Neural progenitor cell (in vitro differentiated cells): ENCODE measurements at regions not wholly inside any gene's neighbourhood (a gene's known extent, or its start where the extent isn't known, plus 50 kb on each side); places are given as distances from the start of the nearest gene placed in this dataset.

Experiments used
- DNase-seq: peaks from one replicate; pipeline ENCODE4 v3.0.0-alpha.2; 2016; ENCODE audit warnings: low spot score
- H2AFZ ChIP-seq: fragments of 200-600 bp; sonication (generic); replicated peaks from 2 replicates; pipeline ENCODE4 v1.6.1; 2016; ENCODE audit warnings: antibody characterized with exemption
- H3F3A ChIP-seq: fragments of 200-600 bp; sonication (generic); 2 replicates; pipeline ENCODE4 v1.6.1; 2016; ENCODE audit warnings: antibody characterized with exemption, low read depth
- H3K27ac ChIP-seq: fragments of 200-600 bp; sonication (generic); 2 replicates; pipeline ENCODE4 v1.5.1; 2016; ENCODE audit warnings: mild to moderate bottlenecking
- H3K27me3 ChIP-seq: fragments of 200-600 bp; sonication (generic); 2 replicates; pipeline ENCODE4 v1.6.1; 2016; ENCODE audit warnings: mild to moderate bottlenecking, moderate library complexity
- H3K36me3 ChIP-seq: fragments of 200-600 bp; sonication (generic); 2 replicates; pipeline ENCODE4 v1.5.1; 2016
- H3K4me1 ChIP-seq: fragments of 200-600 bp; sonication (generic); 2 replicates; pipeline ENCODE4 v1.6.1; 2016; ENCODE audit warnings: mixed run types
- H3K4me2 ChIP-seq: fragments of 200-600 bp; sonication (generic); 2 replicates; pipeline ENCODE4 v1.6.1; 2016
- H3K4me3 ChIP-seq: fragments of 200-600 bp; sonication (generic); 2 replicates; pipeline ENCODE4 v1.5.1; 2016
- H3K79me2 ChIP-seq: fragments of 200-600 bp; sonication (generic); 2 replicates; pipeline ENCODE4 v1.6.1; 2016; ENCODE audit warnings: low read depth
- H3K9ac ChIP-seq: fragments of 200-600 bp; sonication (generic); 2 replicates; pipeline ENCODE4 v1.6.1; 2016
- H3K9me3 ChIP-seq: fragments of 200-600 bp; sonication (generic); 2 replicates; pipeline ENCODE4 v1.5.1; 2016; ENCODE audit warnings: low read depth
- H4K20me1 ChIP-seq: fragments of 200-600 bp; sonication (generic); 2 replicates; pipeline ENCODE4 v1.6.1; 2016; ENCODE audit warnings: low read depth
- H3K27ac Mint-ChIP-seq: 3 replicates; pipeline ENCODE4 v1.8.0; 2021; ENCODE audit warnings: mixed read lengths
- H3K27me3 Mint-ChIP-seq: 2 replicates; pipeline ENCODE4 v1.8.0; 2022; ENCODE audit warnings: low read depth, mild to moderate bottlenecking, inconsistent platforms, moderate library complexity, mixed read lengths; ENCODE audit not compliant: insufficient read depth
- H3K36me3 Mint-ChIP-seq: 3 replicates; pipeline ENCODE4 v1.8.0; 2021; ENCODE audit warnings: mixed read lengths
- H3K4me1 Mint-ChIP-seq: 3 replicates; pipeline ENCODE4 v1.8.0; 2021; ENCODE audit warnings: mixed read lengths
- H3K4me3 Mint-ChIP-seq: 3 replicates; pipeline ENCODE4 v1.8.0; 2021; ENCODE audit warnings: mild to moderate bottlenecking, moderate library complexity, mixed read lengths
- H3K9me3 Mint-ChIP-seq: 3 replicates; pipeline ENCODE4 v1.8.0; 2020; ENCODE audit warnings: mixed read lengths
- EZH2 ChIP-seq: fragments of 200-600 bp; sonication (generic); IDR thresholded peaks from 2 replicates; pipeline ENCODE4 v1.6.1; 2017; ENCODE audit warnings: antibody characterized with exemption, mild to moderate bottlenecking, moderate library complexity
- EZH2phosphoT487 ChIP-seq: fragments of 200-600 bp; sonication (generic); IDR thresholded peaks from 2 replicates; pipeline ENCODE4 v1.6.1; 2017; ENCODE audit warnings: antibody characterized with exemption
- TF ChIP-seq, protein P1 (sequence below): fragments of 200-600 bp; sonication (generic); IDR thresholded peaks from 2 replicates; pipeline ENCODE4 v1.5.1; 2017; ENCODE audit warnings: antibody characterized with exemption, mild to moderate bottlenecking

GRCh38 chr3:189500299-189500698 is 130.9 kb upstream of the TP63 start:
- no peaks in the 10 kb centered on the region for H3K27me3 ChIP-seq
- H3K4me1 ChIP-seq, result no peaks in the 10 kb centered on the region
- no peaks in the 10 kb centered on the region for H4K20me1 ChIP-seq
- no peak overlapping the region for H2AFZ ChIP-seq
- H3K27ac Mint-ChIP-seq, result no peak overlapping the region
- no peaks in the 10 kb centered on the region for H3K79me2 ChIP-seq
- TF ChIP-seq EZH2 (no peak), EZH2phosphoT487 (no peak)
- TF ChIP-seq, protein P1, sequence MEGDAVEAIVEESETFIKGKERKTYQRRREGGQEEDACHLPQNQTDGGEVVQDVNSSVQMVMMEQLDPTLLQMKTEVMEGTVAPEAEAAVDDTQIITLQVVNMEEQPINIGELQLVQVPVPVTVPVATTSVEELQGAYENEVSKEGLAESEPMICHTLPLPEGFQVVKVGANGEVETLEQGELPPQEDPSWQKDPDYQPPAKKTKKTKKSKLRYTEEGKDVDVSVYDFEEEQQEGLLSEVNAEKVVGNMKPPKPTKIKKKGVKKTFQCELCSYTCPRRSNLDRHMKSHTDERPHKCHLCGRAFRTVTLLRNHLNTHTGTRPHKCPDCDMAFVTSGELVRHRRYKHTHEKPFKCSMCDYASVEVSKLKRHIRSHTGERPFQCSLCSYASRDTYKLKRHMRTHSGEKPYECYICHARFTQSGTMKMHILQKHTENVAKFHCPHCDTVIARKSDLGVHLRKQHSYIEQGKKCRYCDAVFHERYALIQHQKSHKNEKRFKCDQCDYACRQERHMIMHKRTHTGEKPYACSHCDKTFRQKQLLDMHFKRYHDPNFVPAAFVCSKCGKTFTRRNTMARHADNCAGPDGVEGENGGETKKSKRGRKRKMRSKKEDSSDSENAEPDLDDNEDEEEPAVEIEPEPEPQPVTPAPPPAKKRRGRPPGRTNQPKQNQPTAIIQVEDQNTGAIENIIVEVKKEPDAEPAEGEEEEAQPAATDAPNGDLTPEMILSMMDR, result no peak
- no peak overlapping the region for H3K4me3 ChIP-seq
- H3K4me1 Mint-ChIP-seq, result no peaks in the 10 kb centered on the region
- no peak overlapping the region for H3K4me2 ChIP-seq
- no peak overlapping the region for H3K27ac ChIP-seq
- no peak for DNase-seq
- no peaks in the 10 kb centered on the region for H3K36me3 ChIP-seq
- no peak overlapping the region for H3K9ac ChIP-seq
- H3K4me3 Mint-ChIP-seq, result no peak overlapping the region
- H3K9me3 Mint-ChIP-seq, result no peaks in the 10 kb centered on the region
- no peaks in the 10 kb centered on the region for H3F3A ChIP-seq
- H3K27me3 Mint-ChIP-seq, result peaks cover 4% of the 10 kb centered on the region
- no peaks in the 10 kb centered on the region for H3K36me3 Mint-ChIP-seq
- no peaks in the 10 kb centered on the region for H3K9me3 ChIP-seq

GRCh38 chr3:189500798-189501495 is 130.2 kb upstream of the TP63 start:
- TF ChIP-seq, protein P1, result no peak
- no peak for TF ChIP-seq EZH2
- TF ChIP-seq EZH2phosphoT487, result no peak
- H3K27ac ChIP-seq, result no peak overlapping the region
- Mint-ChIP-seq H3K27me3 (peaks cover 3% of the 10 kb centered on the region), H3K4me3 (no peak overlapping the region), H3K36me3 (no peaks in the 10 kb centered on the region), H3K4me1 (no peaks in the 10 kb centered on the region), H3K9me3 (no peaks in the 10 kb centered on the region), H3K27ac (no peak overlapping the region)
- no peak for DNase-seq
- no peak overlapping the region for H3K4me3 ChIP-seq
- H3K27me3 ChIP-seq, result no peaks in the 10 kb centered on the region
- no peaks in the 10 kb centered on the region for H3K79me2 ChIP-seq
- H3F3A ChIP-seq, result no peaks in the 10 kb centered on the region
- H3K4me2 ChIP-seq, result no peak overlapping the region
- no peaks in the 10 kb centered on the region for H3K36me3 ChIP-seq
- H4K20me1 ChIP-seq, result no peaks in the 10 kb centered on the region
- H2AFZ ChIP-seq, result no peak overlapping the region
- H3K9me3 ChIP-seq, result no peaks in the 10 kb centered on the region
- no peak overlapping the region for H3K9ac ChIP-seq
- H3K4me1 ChIP-seq, result no peaks in the 10 kb centered on the region

DNA sequence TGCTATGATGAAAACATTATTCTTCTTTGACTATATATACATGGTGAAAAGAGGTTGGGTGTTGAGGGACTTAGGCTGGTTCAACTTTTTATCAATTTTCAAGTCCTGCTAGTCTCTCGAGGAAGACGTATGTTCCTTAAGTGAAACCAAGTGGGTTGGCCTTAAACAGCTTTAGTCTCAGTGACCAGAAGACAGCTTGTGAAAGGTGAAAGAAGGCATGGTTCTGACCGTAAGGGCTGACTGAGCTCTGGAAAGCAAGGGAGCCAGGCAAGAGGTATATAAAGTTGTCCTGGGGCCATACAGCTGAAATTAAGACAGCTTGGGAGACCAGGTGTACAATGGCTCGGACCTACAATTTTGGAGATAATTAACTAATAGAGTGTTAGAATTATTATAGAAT is 128.9 kb upstream of the TP63 start:
- no peaks in the 10 kb centered on the region for H3K27me3 ChIP-seq

More for the DNA sequence above, 128.9 kb upstream of the TP63 start:
- H2AFZ ChIP-seq, result no peak overlapping the region
- no peak for TF ChIP-seq EZH2
- TF ChIP-seq, protein P1, result no peak
- TF ChIP-seq EZH2phosphoT487, result no peak
- H3K4me3 ChIP-seq, result no peak overlapping the region
- H3K27ac ChIP-seq, result no peak overlapping the region
- Mint-ChIP-seq H3K27me3 (peaks cover 2% of the 10 kb centered on the region), H3K4me3 (no peak overlapping the region), H3K27ac (no peak overlapping the region), H3K36me3 (no peaks in the 10 kb centered on the region), H3K4me1 (no peaks in the 10 kb centered on the region), H3K9me3 (no peaks in the 10 kb centered on the region)
- no peaks in the 10 kb centered on the region for H3K36me3 ChIP-seq
- H3K4me1 ChIP-seq, result no peaks in the 10 kb centered on the region
- DNase-seq, result no peak
- no peaks in the 10 kb centered on the region for H3F3A ChIP-seq
- H3K9me3 ChIP-seq, result no peaks in the 10 kb centered on the region
- no peak overlapping the region for H3K9ac ChIP-seq
- no peaks in the 10 kb centered on the region for H3K79me2 ChIP-seq
- H4K20me1 ChIP-seq, result no peaks in the 10 kb centered on the region
- no peak overlapping the region for H3K4me2 ChIP-seq
